Activated CD8-positive, alpha-beta T cell treated with anti-CD3 and anti-CD28 coated beads for 36 hours (primary cell): ENCODE measurements at regions not wholly inside any gene's neighbourhood (a gene's known extent, or its start where the extent isn't known, plus 50 kb on each side); places are given as distances from the start of the nearest gene placed in this dataset.

Experiments used
- ATAC-seq: fragments of 200-7000 bp; cut with Tn5 transposase; one replicate; pipeline ENCODE4 v1.10.0; 2021; ENCODE audit warnings: mild to moderate bottlenecking, moderate library complexity
- CTCF ChIA-PET: fragments of 350-600 bp; sonication (Branson Sonifier 250); formaldehyde crosslinking; loops from one replicate; lab custom pipeline; 2021; ENCODE audit warnings: antibody characterized with exemption; lab: Charles Lee
- POLR2A ChIA-PET: fragments of 350-600 bp; sonication (Branson Sonifier 250); formaldehyde crosslinking; loops from one replicate; lab custom pipeline; 2021; ENCODE audit warnings: antibody characterized with exemption; lab: Charles Lee
- DNase-seq: peaks from one replicate; pipeline ENCODE4 v3.0.0-alpha.2; 2020
- H3K27ac Mint-ChIP-seq: one replicate; pipeline ENCODE4 v1.8.0; 2021; ENCODE audit warnings: mild to moderate bottlenecking, mixed read lengths
- H3K27me3 Mint-ChIP-seq: one replicate; pipeline ENCODE4 v1.8.0; 2021; ENCODE audit warnings: mixed read lengths
- H3K36me3 Mint-ChIP-seq: one replicate; pipeline ENCODE4 v1.8.0; 2021; ENCODE audit warnings: low read depth, mixed read lengths
- H3K4me1 Mint-ChIP-seq: one replicate; pipeline ENCODE4 v1.8.0; 2021; ENCODE audit warnings: low read depth, mixed read lengths
- H3K4me3 Mint-ChIP-seq: one replicate; pipeline ENCODE4 v1.8.0; 2021; ENCODE audit warnings: mild to moderate bottlenecking, moderate library complexity, mixed read lengths
- H3K9me3 Mint-ChIP-seq: one replicate; pipeline ENCODE4 v1.8.0; 2021; ENCODE audit warnings: mixed read lengths
- intact Hi-C: fragments of 100-400 bp; cut with micrococcal nuclease; formaldehyde crosslinking; loops from one replicate; pipeline ENCODE4 v1.10.0; 2022
- TF ChIP-seq, protein P1 (sequence below): fragments of 200-600 bp; IDR thresholded peaks from one replicate; pipeline ENCODE4 v1.8.0; 2022; ENCODE audit warnings: antibody characterized with exemption, mild to moderate bottlenecking

DNA sequence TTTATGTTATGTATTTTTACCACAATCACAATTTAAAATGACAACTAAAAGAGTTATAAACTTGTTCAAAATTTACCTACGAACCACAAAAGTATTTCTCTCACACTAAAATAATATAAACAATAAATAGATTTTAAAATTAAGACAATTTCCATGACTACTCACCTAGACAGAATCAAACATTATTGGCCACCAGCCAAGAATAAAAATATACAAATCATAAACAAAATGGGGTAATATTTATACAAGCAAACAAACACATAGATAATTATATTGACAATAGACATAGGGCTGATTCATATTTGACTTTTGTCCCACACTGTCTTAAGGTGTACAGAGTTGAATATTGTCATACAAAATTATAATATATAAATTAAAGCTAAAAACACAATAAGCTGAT lies 119.6 kb upstream of the ZNF92 start:
- Mint-ChIP-seq H3K9me3 (peaks cover 2% of the 10 kb centered on the region), H3K27ac (no peak overlapping the region), H3K4me1 (peaks cover 3% of the 10 kb centered on the region), H3K4me3 (no peak overlapping the region), H3K27me3 (peaks cover 24% of the 10 kb centered on the region), H3K36me3 (no peaks in the 10 kb centered on the region)
- DNase-seq (no peak), ATAC-seq (no peak)
- ChIA-PET POLR2A (no interaction called here), CTCF (interaction anchor here (1.2 kb wide), 1 partner anchor 53 kb away, joined by 4 read pairs; no protein-coding TSS in a partner anchor)
- intact Hi-C loops, result no loop called here
- TF ChIP-seq, protein P1, sequence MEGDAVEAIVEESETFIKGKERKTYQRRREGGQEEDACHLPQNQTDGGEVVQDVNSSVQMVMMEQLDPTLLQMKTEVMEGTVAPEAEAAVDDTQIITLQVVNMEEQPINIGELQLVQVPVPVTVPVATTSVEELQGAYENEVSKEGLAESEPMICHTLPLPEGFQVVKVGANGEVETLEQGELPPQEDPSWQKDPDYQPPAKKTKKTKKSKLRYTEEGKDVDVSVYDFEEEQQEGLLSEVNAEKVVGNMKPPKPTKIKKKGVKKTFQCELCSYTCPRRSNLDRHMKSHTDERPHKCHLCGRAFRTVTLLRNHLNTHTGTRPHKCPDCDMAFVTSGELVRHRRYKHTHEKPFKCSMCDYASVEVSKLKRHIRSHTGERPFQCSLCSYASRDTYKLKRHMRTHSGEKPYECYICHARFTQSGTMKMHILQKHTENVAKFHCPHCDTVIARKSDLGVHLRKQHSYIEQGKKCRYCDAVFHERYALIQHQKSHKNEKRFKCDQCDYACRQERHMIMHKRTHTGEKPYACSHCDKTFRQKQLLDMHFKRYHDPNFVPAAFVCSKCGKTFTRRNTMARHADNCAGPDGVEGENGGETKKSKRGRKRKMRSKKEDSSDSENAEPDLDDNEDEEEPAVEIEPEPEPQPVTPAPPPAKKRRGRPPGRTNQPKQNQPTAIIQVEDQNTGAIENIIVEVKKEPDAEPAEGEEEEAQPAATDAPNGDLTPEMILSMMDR, result no peak

DNA sequence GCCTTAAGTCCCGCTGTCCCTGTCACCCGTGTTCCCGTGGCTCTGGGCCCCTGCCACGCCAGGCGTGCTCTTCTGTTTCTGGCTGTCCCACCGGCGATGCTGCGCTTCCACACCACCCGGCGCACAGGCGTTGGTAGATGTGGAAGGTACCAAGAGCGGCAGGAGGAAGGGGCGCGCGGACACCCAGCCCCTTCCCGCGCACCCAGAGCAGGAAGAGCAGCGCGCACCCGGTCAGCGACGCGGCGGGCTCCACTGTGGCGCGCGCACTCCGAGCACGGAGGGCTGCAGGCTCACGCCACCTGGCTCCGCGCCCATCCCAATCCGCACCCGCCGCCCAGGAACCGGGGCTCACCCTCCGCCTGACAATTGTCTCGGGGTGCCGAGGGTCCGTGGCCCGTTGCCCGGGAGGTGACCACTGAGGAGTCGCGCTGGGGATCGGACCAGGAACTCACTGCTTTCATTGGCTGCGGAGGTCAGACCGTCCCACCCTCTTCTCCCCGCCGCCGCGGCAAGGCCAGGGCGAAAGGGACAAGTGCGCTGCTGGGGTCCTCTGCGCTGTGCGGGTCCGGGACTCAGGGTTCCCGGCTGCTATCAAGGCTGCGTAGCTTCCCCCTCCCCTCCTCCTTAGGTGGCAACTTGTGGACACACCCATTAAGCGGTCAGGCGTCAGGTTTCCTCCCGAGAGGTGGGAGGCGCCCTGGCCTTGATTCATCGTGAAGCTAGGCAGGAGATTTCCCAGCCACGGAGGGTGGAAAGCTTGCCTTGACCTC lies 121.6 kb upstream of the ZNF92 start:
- peak; percentile 84 for ATAC-seq
- intact Hi-C loops, result no loop called here
- no peak overlapping the region for H3K27ac Mint-ChIP-seq
- ChIA-PET CTCF (no interaction called here), POLR2A (no interaction called here)
- peaks cover 3% of the 10 kb centered on the region for H3K4me1 Mint-ChIP-seq
- TF ChIP-seq, protein P1, result no peak
- peaks cover 27% of the 10 kb centered on the region for H3K27me3 Mint-ChIP-seq
- peak; percentile 37 for DNase-seq
- no peaks in the 10 kb centered on the region for H3K36me3 Mint-ChIP-seq
- H3K4me3 Mint-ChIP-seq, result peak overlapping the region; percentile 70
- peaks cover 2% of the 10 kb centered on the region for H3K9me3 Mint-ChIP-seq

DNA sequence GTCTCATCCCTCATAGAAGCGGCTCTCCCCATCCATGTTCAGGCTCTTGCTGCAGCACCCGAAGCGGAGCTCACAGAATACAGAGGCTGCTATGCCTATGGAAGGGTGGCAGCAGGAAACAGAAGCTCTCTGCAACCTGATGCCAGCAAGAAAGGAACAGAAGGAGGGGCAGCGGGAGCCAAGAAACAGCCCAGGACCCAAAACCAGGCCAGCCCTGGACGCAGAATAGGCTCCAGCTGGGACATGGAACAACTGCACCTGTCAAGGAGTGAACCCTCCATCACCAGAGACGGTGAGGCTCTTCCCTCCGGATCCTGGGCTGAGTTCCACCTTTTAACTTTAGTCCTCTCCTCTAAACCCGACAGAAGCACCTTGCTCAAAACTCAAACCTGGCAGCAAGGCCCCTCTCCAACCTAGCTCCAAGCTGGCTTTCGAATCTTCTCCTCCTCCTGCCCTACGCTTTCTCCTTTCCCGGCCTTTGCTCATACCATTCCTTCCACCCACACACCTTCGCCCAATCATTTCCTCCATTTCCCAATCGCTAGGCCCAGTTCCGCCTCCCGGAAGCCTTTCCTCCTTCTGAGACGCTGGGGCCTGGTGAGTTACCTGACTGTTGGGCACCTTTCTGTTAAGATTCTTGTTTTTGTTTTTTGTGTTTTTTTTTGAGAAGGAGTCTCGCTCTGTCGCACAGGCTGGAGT lies 122.8 kb upstream of the ZNF92 start:
- H3K4me1 Mint-ChIP-seq, result peaks cover 3% of the 10 kb centered on the region
- intact Hi-C loops, result no loop called here
- POLR2A ChIA-PET, result no interaction called here

DNA sequence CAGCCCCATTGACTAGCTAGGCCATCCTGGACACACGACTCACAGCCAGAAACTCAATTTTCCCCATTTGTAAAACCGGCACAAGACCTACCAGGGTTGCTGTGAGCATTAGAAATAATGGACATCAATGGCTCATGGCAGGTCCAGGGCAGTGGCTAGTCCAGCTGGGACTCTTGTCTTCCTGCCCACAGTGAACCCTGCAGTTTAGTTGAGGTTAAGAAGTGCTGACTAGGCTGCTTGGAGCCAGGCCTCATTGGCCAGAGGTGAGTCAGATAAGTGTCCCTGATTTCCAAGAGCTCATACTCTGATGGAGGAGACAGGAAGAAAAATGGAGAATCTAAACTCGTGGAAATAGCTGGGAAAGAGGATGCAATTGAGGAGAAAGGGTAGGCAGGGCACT lies 123.4 kb upstream of the ZNF92 start:
- peaks cover 27% of the 10 kb centered on the region for H3K27me3 Mint-ChIP-seq
- no peak overlapping the region for H3K4me3 Mint-ChIP-seq
- ChIA-PET POLR2A (interaction anchor here (0.7 kb wide), 1 partner anchor 15 kb away, joined by 3 read pairs; no protein-coding TSS in a partner anchor), CTCF (interaction anchor here (1.4 kb wide), 1 partner anchor 34 kb away, joined by 5 read pairs; no protein-coding TSS in a partner anchor)
- TF ChIP-seq, protein P1, result no peak
- intact Hi-C loops, result no loop called here
- H3K9me3 Mint-ChIP-seq, result no peaks in the 10 kb centered on the region
- no peak overlapping the region for H3K27ac Mint-ChIP-seq
- ATAC-seq, result no peak
- peaks cover 3% of the 10 kb centered on the region for H3K4me1 Mint-ChIP-seq
- DNase-seq, result no peak
- no peaks in the 10 kb centered on the region for H3K36me3 Mint-ChIP-seq

More for the DNA sequence above, 122.8 kb upstream of the ZNF92 start:
- TF ChIP-seq, protein P1, result no peak
- ATAC-seq (no peak), DNase-seq (no peak)
- H3K27me3 Mint-ChIP-seq, result peaks cover 27% of the 10 kb centered on the region
- no peak overlapping the region for H3K4me3 Mint-ChIP-seq
- no peak overlapping the region for H3K27ac Mint-ChIP-seq
- no peaks in the 10 kb centered on the region for H3K9me3 Mint-ChIP-seq
- no peaks in the 10 kb centered on the region for H3K36me3 Mint-ChIP-seq
- CTCF ChIA-PET, result no interaction called here

DNA sequence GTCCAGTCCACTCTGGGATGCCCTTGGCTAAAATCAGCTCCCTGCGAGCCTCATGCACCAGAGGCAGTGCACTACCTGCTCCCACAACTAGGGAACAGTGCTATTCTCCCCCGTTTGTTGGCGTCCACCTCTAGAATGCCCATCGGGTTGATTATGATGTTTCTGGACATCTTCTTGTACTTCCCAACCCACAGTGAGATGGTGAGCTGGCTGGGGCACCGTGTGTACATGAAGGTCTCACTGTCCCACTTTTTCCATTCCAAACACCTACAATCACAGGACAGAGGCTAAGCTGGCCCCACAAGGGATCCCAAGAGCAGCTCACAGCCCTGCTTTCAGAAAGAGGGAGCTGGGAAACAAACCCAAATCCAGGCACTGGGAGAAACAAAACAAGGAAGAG lies 126.2 kb upstream of the ZNF92 start:
- intact Hi-C loops, result no loop called here
- ChIA-PET CTCF (interaction anchor here (0.8 kb wide), 1 partner anchor 60 kb away, joined by 3 read pairs; no protein-coding TSS in a partner anchor), POLR2A (no interaction called here)

More for the DNA sequence above, 126.2 kb upstream of the ZNF92 start:
- Mint-ChIP-seq H3K27me3 (peaks cover 26% of the 10 kb centered on the region), H3K9me3 (no peaks in the 10 kb centered on the region), H3K36me3 (no peaks in the 10 kb centered on the region), H3K4me1 (peaks cover 3% of the 10 kb centered on the region), H3K4me3 (no peak overlapping the region), H3K27ac (no peak overlapping the region)
- ATAC-seq, result no peak
- no peak for DNase-seq
- TF ChIP-seq, protein P1, result no peak
